Calu3 (cell line): ENCODE measurements at regions not wholly inside any gene's neighbourhood (a gene's known extent, or its start where the extent isn't known, plus 50 kb on each side); places are given as distances from the start of the nearest gene placed in this dataset.

Experiments
- BruUV-seq: library from RNA; stranded (reverse); fragments of 400-500 nt; replicated peaks from 2 replicates; lab custom pipeline; 2021; lab: Mats Ljungman, UMichigan
- CTCF ChIA-PET: fragments of 300-600 bp; sonication (Branson Sonifier 250); formaldehyde crosslinking; loops from one replicate; lab custom pipeline; 2022; ENCODE audit warnings: antibody characterized with exemption; lab: Charles Lee
- DNase-seq: peaks from one replicate; pipeline ENCODE4 v3.0.0; 2022
- H3K27ac Mint-ChIP-seq: one replicate; pipeline ENCODE4 v1.8.0; 2022; ENCODE audit warnings: mixed read lengths; ENCODE audit not compliant: unreplicated experiment
- H3K27me3 Mint-ChIP-seq: one replicate; pipeline ENCODE4 v1.8.0; 2022; ENCODE audit warnings: mixed read lengths; ENCODE audit not compliant: unreplicated experiment
- H3K36me3 Mint-ChIP-seq: one replicate; pipeline ENCODE4 v1.8.0; 2022; ENCODE audit warnings: mild to moderate bottlenecking, moderate library complexity, mixed read lengths; ENCODE audit not compliant: insufficient read depth, unreplicated experiment
- H3K4me1 Mint-ChIP-seq: one replicate; pipeline ENCODE4 v1.8.0; 2022; ENCODE audit warnings: mild to moderate bottlenecking, low read depth, mixed read lengths; ENCODE audit not compliant: unreplicated experiment
- H3K4me3 Mint-ChIP-seq: one replicate; pipeline ENCODE4 v1.8.0; 2022; ENCODE audit warnings: mild to moderate bottlenecking, low read depth, moderate library complexity, mixed read lengths; ENCODE audit not compliant: unreplicated experiment
- H3K9me3 Mint-ChIP-seq: one replicate; pipeline ENCODE4 v1.8.0; 2022; ENCODE audit warnings: low read depth, mixed read lengths; ENCODE audit not compliant: unreplicated experiment
- intact Hi-C: fragments of 100-400 bp; cut with micrococcal nuclease; formaldehyde crosslinking; loops from one replicate; pipeline ENCODE4 v1.10.0; 2022; ENCODE audit not compliant: unreplicated experiment
- TF ChIP-seq, protein P1 (sequence below): fragments of 200-600 bp; IDR thresholded peaks from one replicate; pipeline ENCODE4 v1.8.0; 2022; ENCODE audit warnings: antibody characterized with exemption; ENCODE audit not compliant: unreplicated experiment

GRCh38 chr17:54844233-54844632 lies 56.4 kb upstream of the TOM1L1 start:
- DNase-seq = no peak
- CTCF ChIA-PET = no interaction called here
- BruUV-seq = no TSS peak
- Mint-ChIP-seq H3K9me3 (no peaks in the 10 kb centered on the region), H3K4me3 (no peak overlapping the region), H3K36me3 (no peaks in the 10 kb centered on the region), H3K27me3 (no peaks in the 10 kb centered on the region), H3K4me1 (no peaks in the 10 kb centered on the region), H3K27ac (no peak overlapping the region)
- TF ChIP-seq, protein P1, sequence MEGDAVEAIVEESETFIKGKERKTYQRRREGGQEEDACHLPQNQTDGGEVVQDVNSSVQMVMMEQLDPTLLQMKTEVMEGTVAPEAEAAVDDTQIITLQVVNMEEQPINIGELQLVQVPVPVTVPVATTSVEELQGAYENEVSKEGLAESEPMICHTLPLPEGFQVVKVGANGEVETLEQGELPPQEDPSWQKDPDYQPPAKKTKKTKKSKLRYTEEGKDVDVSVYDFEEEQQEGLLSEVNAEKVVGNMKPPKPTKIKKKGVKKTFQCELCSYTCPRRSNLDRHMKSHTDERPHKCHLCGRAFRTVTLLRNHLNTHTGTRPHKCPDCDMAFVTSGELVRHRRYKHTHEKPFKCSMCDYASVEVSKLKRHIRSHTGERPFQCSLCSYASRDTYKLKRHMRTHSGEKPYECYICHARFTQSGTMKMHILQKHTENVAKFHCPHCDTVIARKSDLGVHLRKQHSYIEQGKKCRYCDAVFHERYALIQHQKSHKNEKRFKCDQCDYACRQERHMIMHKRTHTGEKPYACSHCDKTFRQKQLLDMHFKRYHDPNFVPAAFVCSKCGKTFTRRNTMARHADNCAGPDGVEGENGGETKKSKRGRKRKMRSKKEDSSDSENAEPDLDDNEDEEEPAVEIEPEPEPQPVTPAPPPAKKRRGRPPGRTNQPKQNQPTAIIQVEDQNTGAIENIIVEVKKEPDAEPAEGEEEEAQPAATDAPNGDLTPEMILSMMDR = no peak
- intact Hi-C loops = no loop called here

- intact Hi-C loops = no loop called here
- H3K9me3 Mint-ChIP-seq = peaks cover 3% of the 10 kb centered on the region
- BruUV-seq = no TSS peak
Observed at GRCh38 chr17:54848368-54848987, 52.2 kb upstream of the TOM1L1 start.

GRCh38 chr17:54849660-54850059 lies 51.0 kb upstream of the TOM1L1 start:
- H3K27me3 Mint-ChIP-seq = no peaks in the 10 kb centered on the region
- CTCF ChIA-PET = interaction anchor here (0.7 kb wide), 1 partner anchor 331 kb away, joined by 3 read pairs; no protein-coding TSS in a partner anchor
- no peak overlapping the region for H3K27ac Mint-ChIP-seq
- no TSS peak for BruUV-seq
- TF ChIP-seq, protein P1 = no peak
- H3K9me3 Mint-ChIP-seq = peaks cover 3% of the 10 kb centered on the region
- H3K36me3 Mint-ChIP-seq = no peaks in the 10 kb centered on the region
- intact Hi-C loops = no loop called here
- H3K4me1 Mint-ChIP-seq = no peaks in the 10 kb centered on the region
- DNase-seq = no peak
- no peak overlapping the region for H3K4me3 Mint-ChIP-seq

More at GRCh38 chr17:54848368-54848987, 52.2 kb upstream of the TOM1L1 start:
- Mint-ChIP-seq H3K4me1 (no peaks in the 10 kb centered on the region), H3K27me3 (no peaks in the 10 kb centered on the region), H3K27ac (no peak overlapping the region), H3K36me3 (no peaks in the 10 kb centered on the region), H3K4me3 (no peak overlapping the region)
- no peak for DNase-seq
- CTCF ChIA-PET = no interaction called here
- TF ChIP-seq, protein P1 = no peak
